ENCODE measurements at regions not wholly inside any gene's neighbourhood (a gene's known extent, or its start where the extent isn't known, plus 50 kb on each side); places are given as distances from the start of the nearest gene placed in this dataset.

DNA sequence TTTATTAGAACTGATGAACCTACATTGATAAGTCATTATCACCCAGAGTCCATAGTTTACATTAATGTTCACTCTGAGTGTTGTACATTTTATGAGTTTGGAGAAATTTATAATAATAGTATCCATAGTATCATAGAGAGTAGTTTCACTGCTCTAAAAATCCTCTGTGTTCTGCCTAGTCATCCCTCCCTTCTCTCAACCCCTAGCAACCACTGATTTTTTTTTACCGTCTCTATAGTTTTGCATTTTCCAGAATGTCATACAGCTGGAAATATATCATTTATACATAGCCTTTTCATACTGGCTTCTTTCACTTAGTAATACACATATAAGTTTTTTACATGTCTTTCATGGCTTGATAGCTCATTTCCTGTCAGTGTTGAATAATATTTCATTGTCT lies 231.1 kb downstream of the RAD51AP2 start:
- 55 to 89% methylated on average over 1 of the region's 1 CpG for WGBS, 2 donors
- DNase-seq = no peak
- intact Hi-C loops (cut with DNase I) = no loop called here
- no peaks in the 10 kb centered on the region for H3K27me3 ChIP-seq
- no peaks in the 10 kb centered on the region for H3K4me1 ChIP-seq
- H3K9me3 ChIP-seq = no peaks in the 10 kb centered on the region
- no peaks in the 10 kb centered on the region for H3K36me3 ChIP-seq
- H3K4me3 ChIP-seq = no peak overlapping the region
- H3K27ac ChIP-seq = no peak overlapping the region
- TF ChIP-seq, protein P1, sequence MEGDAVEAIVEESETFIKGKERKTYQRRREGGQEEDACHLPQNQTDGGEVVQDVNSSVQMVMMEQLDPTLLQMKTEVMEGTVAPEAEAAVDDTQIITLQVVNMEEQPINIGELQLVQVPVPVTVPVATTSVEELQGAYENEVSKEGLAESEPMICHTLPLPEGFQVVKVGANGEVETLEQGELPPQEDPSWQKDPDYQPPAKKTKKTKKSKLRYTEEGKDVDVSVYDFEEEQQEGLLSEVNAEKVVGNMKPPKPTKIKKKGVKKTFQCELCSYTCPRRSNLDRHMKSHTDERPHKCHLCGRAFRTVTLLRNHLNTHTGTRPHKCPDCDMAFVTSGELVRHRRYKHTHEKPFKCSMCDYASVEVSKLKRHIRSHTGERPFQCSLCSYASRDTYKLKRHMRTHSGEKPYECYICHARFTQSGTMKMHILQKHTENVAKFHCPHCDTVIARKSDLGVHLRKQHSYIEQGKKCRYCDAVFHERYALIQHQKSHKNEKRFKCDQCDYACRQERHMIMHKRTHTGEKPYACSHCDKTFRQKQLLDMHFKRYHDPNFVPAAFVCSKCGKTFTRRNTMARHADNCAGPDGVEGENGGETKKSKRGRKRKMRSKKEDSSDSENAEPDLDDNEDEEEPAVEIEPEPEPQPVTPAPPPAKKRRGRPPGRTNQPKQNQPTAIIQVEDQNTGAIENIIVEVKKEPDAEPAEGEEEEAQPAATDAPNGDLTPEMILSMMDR (IDR thresholded peaks at IDR 0.05) = no peak
- no peak for TF ChIP-seq POLR2A (IDR thresholded peaks at IDR 0.05)
- TF ChIP-seq POLR2AphosphoS5 (IDR thresholded peaks at IDR 0.05) = no peak
- TF ChIP-seq EP300 (IDR thresholded peaks at IDR 0.05) = no peak

DNA sequence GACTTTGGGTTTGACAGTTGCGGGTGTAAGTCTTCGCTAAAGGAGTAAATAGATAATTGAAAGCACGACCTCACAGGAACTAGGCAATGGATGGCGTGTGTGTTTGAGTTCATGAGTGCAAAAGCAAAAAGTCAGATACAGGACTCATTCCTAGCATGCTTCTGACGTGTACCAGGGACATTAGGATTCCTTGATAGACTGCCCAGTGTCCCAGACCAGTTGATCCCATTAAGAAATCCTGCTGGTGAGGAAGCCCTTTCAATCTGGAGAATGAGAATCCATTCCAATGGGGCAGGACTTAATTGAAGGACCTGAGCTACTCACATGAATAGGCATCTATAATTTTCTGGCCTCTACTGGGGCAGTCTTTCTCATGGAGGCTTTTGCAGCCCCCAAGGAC lies 235.4 kb downstream of the RAD51AP2 start:
- no peaks in the 10 kb centered on the region for H3K9me3 ChIP-seq
- no peaks in the 10 kb centered on the region for H3K4me1 ChIP-seq
- H3K36me3 ChIP-seq = no peaks in the 10 kb centered on the region
- no peak overlapping the region for H3K27ac ChIP-seq
- no peak for DNase-seq
- no peaks in the 10 kb centered on the region for H3K27me3 ChIP-seq
- intact Hi-C loops (cut with DNase I) = no loop called here
- no peak overlapping the region for H3K4me3 ChIP-seq
- TF ChIP-seq POLR2A (IDR thresholded peaks at IDR 0.05) (no peak), EP300 (IDR thresholded peaks at IDR 0.05) (no peak), POLR2AphosphoS5 (IDR thresholded peaks at IDR 0.05) (no peak)
- TF ChIP-seq, protein P1 (IDR thresholded peaks at IDR 0.05) = no peak
- WGBS, 2 donors = 78 to 86% methylated on average over 5 of the region's 5 CpGs

DNA sequence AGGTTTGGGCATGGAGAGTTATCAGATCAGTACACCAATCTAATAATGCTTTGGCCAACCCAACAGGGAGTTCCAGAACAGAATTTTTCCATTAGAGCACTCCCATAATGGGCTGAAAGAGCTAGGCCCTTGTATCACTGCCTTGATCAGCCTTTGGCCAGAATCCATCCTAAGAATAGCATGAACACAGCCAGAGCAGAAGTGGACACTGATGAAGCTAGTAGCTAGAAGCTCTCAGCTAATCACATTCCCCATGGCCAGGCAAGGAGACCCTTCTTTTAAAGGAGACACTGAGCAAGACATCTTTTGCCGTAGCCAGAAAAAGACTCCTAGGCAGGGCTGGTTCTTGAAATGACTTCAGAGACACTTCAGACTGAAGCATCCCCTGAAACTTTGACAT lies 236.0 kb downstream of the RAD51AP2 start:
- no peaks in the 10 kb centered on the region for H3K36me3 ChIP-seq
- H3K4me1 ChIP-seq = no peaks in the 10 kb centered on the region
- intact Hi-C loops (cut with DNase I) = no loop called here
- TF ChIP-seq, protein P1 (IDR thresholded peaks at IDR 0.05) = no peak
- TF ChIP-seq POLR2AphosphoS5 (IDR thresholded peaks at IDR 0.05) (no peak), POLR2A (IDR thresholded peaks at IDR 0.05) (no peak), EP300 (IDR thresholded peaks at IDR 0.05) (no peak)
- no peak for DNase-seq
- no peaks in the 10 kb centered on the region for H3K9me3 ChIP-seq
- no peaks in the 10 kb centered on the region for H3K27me3 ChIP-seq
- 90 to 97% methylated on average over 1 of the region's 1 CpG for WGBS, 2 donors
- H3K4me3 ChIP-seq = no peak overlapping the region
- no peak overlapping the region for H3K27ac ChIP-seq

DNA sequence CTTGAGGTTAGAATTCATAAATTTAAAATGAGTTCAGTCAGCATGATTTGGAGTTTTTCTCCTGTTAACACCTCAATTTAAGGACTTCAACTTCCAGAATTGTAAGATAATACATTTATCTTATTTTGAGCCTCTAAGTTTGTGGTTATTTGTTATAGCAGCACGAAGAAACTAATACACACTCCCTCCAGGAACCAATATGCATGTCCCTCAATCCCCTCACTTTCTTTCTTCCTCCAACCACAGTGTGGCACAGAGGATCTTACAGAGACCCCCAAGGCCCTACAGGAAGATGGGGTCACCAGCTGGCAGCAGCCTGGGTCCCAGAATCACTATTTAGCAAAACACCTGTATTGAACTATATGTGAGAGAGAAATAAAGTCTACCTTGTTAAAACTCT lies 242.0 kb downstream of the RAD51AP2 start:
- TF ChIP-seq POLR2AphosphoS5 (IDR thresholded peaks at IDR 0.05) (no peak), POLR2A (IDR thresholded peaks at IDR 0.05) (no peak), EP300 (IDR thresholded peaks at IDR 0.05) (no peak)
- TF ChIP-seq, protein P1 (IDR thresholded peaks at IDR 0.05) = no peak

More for the DNA sequence above, 242.0 kb downstream of the RAD51AP2 start:
- H3K4me1 ChIP-seq = no peaks in the 10 kb centered on the region
- no peak overlapping the region for H3K27ac ChIP-seq
- H3K36me3 ChIP-seq = no peaks in the 10 kb centered on the region
- WGBS, 2 donors = 68 to 77% methylated on average over 1 of the region's 1 CpG
- no peak for DNase-seq
- no peaks in the 10 kb centered on the region for H3K27me3 ChIP-seq
- intact Hi-C loops (cut with DNase I) = no loop called here
- no peak overlapping the region for H3K4me3 ChIP-seq
- H3K9me3 ChIP-seq = no peaks in the 10 kb centered on the region

Data from sigmoid colon (tissue), 6 donors.